ENCODE measurements at regions not wholly inside any gene's neighbourhood (a gene's known extent, or its start where the extent isn't known, plus 50 kb on each side); places are given as distances from the start of the nearest gene placed in this dataset.

DNA sequence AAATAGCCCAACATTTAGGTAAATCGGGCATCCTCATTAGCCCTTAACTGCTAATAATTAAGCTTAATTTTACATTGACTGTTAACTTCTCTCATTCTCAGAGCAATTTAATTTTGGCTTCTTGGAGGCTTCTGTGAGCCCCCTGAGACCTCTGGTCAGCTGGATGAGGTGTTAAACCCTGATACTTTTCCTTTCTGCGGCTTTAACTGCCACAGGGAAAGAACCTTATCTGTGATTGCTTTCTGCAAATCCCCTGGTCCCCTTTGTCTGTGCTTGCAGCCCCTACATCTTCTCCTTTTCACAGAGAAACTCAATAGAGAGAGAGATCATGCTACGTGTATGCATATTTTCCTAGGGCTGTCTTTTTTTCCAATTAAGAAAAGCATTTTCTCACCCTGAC, 184.5 kb upstream of the CSF3R start:
- ATAC-seq: no peak
- TF ChIP-seq PPARA (CRISPR knock-in tag; IDR thresholded peaks at IDR 0.05; ENCODE audit: borderline replicate concordance) (no peak), TCF4 (CRISPR knock-in tag; IDR thresholded peaks at IDR 0.05; ENCODE audit: borderline replicate concordance) (no peak), ZC3H10 (CRISPR knock-in tag; IDR thresholded peaks at IDR 0.05) (no peak), ISL1 (CRISPR knock-in tag; IDR thresholded peaks at IDR 0.05) (no peak), ARNTL (CRISPR knock-in tag; IDR thresholded peaks at IDR 0.05; ENCODE audit: borderline replicate concordance, low read depth) (no peak), ZFP30 (CRISPR knock-in tag; IDR thresholded peaks at IDR 0.05) (no peak)
- TF ChIP-seq, protein P1, sequence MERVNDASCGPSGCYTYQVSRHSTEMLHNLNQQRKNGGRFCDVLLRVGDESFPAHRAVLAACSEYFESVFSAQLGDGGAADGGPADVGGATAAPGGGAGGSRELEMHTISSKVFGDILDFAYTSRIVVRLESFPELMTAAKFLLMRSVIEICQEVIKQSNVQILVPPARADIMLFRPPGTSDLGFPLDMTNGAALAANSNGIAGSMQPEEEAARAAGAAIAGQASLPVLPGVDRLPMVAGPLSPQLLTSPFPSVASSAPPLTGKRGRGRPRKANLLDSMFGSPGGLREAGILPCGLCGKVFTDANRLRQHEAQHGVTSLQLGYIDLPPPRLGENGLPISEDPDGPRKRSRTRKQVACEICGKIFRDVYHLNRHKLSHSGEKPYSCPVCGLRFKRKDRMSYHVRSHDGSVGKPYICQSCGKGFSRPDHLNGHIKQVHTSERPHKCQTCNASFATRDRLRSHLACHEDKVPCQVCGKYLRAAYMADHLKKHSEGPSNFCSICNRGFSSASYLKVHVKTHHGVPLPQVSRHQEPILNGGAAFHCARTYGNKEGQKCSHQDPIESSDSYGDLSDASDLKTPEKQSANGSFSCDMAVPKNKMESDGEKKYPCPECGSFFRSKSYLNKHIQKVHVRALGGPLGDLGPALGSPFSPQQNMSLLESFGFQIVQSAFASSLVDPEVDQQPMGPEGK (CRISPR knock-in tag; IDR thresholded peaks at IDR 0.05; ENCODE audit: borderline replicate concordance): no peak

DNA sequence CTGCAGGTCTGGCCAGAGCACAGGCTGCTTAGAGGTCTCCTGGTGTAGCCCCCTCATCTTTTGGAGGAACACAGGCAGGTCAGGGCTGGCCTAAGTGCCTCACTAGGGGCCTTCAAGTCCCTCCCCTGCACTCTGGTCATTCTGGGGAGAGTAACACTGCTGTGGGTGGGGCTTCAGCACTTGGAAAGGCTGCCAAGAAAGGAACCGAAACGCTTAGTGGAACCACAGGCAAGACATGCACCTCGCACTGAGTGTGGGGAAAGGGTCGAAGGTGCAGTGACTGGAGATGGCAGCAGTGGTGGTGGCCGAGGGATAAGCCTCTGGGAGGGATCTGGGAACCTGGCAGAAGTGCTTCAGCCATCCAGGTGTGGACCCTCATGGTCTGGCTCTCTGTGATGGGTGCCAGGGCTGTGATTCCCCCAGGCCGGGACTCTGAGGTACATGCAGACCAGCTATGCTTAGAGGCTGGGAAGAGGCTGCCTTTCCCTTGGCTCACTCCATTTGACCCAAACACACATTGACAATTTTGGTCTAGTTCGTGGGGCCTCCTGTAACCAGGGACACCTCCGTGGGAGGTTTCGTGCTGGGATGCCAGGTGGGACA, 182.9 kb upstream of the CSF3R start:
- no peak for ATAC-seq
- TF ChIP-seq PPARA (CRISPR knock-in tag; IDR thresholded peaks at IDR 0.05; ENCODE audit: borderline replicate concordance): no peak
- TF ChIP-seq, protein P1 (CRISPR knock-in tag; IDR thresholded peaks at IDR 0.05; ENCODE audit: borderline replicate concordance): no peak
- TF ChIP-seq, protein P2, sequence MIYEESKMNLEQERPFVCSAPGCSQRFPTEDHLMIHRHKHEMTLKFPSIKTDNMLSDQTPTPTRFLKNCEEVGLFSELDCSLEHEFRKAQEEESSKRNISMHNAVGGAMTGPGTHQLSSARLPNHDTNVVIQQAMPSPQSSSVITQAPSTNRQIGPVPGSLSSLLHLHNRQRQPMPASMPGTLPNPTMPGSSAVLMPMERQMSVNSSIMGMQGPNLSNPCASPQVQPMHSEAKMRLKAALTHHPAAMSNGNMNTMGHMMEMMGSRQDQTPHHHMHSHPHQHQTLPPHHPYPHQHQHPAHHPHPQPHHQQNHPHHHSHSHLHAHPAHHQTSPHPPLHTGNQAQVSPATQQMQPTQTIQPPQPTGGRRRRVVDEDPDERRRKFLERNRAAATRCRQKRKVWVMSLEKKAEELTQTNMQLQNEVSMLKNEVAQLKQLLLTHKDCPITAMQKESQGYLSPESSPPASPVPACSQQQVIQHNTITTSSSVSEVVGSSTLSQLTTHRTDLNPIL (CRISPR knock-in tag; IDR thresholded peaks at IDR 0.05; ENCODE audit: low read depth): no peak
- TF ChIP-seq, protein P3, sequence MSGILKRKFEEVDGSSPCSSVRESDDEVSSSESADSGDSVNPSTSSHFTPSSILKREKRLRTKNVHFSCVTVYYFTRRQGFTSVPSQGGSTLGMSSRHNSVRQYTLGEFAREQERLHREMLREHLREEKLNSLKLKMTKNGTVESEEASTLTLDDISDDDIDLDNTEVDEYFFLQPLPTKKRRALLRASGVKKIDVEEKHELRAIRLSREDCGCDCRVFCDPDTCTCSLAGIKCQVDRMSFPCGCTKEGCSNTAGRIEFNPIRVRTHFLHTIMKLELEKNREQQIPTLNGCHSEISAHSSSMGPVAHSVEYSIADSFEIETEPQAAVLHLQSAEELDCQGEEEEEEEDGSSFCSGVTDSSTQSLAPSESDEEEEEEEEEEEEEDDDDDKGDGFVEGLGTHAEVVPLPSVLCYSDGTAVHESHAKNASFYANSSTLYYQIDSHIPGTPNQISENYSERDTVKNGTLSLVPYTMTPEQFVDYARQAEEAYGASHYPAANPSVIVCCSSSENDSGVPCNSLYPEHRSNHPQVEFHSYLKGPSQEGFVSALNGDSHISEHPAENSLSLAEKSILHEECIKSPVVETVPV (CRISPR knock-in tag; IDR thresholded peaks at IDR 0.05): no peak
- no peak for TF ChIP-seq TOX (CRISPR knock-in tag; IDR thresholded peaks at IDR 0.05; ENCODE audit: borderline replicate concordance)
- TF ChIP-seq, protein P4, sequence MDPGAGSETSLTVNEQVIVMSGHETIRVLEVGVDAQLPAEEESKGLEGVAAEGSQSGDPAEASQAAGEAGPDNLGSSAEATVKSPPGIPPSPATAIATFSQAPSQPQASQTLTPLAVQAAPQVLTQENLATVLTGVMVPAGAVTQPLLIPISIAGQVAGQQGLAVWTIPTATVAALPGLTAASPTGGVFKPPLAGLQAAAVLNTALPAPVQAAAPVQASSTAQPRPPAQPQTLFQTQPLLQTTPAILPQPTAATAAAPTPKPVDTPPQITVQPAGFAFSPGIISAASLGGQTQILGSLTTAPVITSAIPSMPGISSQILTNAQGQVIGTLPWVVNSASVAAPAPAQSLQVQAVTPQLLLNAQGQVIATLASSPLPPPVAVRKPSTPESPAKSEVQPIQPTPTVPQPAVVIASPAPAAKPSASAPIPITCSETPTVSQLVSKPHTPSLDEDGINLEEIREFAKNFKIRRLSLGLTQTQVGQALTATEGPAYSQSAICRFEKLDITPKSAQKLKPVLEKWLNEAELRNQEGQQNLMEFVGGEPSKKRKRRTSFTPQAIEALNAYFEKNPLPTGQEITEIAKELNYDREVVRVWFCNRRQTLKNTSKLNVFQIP (CRISPR knock-in tag; IDR thresholded peaks at IDR 0.05; ENCODE audit: borderline replicate concordance, low read depth): no peak
- TF ChIP-seq RARB (CRISPR knock-in tag; IDR thresholded peaks at IDR 0.05): no peak
- TF ChIP-seq CSDC2 (CRISPR knock-in tag; IDR thresholded peaks at IDR 0.05): no peak
- no peak for TF ChIP-seq SNAI2 (CRISPR knock-in tag; IDR thresholded peaks at IDR 0.05)
- no peak for TF ChIP-seq TCF4 (CRISPR knock-in tag; IDR thresholded peaks at IDR 0.05; ENCODE audit: borderline replicate concordance)

DNA sequence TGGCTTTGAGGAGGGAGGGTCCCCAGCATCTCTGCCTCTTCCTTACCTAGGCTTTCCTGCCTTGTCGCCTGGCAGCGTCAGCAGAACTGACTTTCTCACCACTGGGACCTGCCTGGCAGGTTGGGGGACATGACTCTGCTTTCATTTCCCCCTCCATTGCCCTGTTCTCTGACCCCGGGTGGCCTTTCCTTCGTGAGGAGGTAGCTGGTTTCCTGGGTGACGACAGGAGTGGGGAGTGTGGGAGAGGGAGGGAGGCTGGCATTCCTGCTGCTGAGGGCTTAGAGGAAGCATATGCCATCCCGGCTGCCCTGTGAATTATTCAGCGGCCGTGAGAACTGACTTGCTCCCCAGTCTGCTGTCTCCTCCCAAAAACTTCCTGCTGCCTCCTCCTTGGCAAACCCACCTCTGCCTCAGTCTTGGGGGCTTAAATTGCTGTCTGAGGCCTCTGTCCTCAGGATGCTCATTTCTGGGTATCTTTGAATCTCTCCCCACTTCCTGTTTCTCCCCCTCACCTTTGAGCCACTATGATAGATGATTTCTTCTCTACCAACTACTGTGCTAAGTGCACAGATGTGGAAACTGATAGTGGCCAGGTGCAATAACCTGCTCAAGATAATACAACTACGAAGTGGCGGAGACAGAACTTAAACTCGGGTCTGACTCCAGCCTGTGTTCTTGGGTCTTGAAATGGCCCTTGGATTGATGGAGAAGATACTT, 182.0 kb upstream of the CSF3R start:
- ATAC-seq: no peak
- TF ChIP-seq, protein P3 (CRISPR knock-in tag; IDR thresholded peaks at IDR 0.05): no peak
- TF ChIP-seq GLIS3 (CRISPR knock-in tag; IDR thresholded peaks at IDR 0.05) (no peak), ZNF8 (CRISPR knock-in tag; IDR thresholded peaks at IDR 0.05) (no peak), ZFP3 (CRISPR knock-in tag; IDR thresholded peaks at IDR 0.05) (no peak), RARB (CRISPR knock-in tag; IDR thresholded peaks at IDR 0.05) (no peak)
- TF ChIP-seq, protein P5, sequence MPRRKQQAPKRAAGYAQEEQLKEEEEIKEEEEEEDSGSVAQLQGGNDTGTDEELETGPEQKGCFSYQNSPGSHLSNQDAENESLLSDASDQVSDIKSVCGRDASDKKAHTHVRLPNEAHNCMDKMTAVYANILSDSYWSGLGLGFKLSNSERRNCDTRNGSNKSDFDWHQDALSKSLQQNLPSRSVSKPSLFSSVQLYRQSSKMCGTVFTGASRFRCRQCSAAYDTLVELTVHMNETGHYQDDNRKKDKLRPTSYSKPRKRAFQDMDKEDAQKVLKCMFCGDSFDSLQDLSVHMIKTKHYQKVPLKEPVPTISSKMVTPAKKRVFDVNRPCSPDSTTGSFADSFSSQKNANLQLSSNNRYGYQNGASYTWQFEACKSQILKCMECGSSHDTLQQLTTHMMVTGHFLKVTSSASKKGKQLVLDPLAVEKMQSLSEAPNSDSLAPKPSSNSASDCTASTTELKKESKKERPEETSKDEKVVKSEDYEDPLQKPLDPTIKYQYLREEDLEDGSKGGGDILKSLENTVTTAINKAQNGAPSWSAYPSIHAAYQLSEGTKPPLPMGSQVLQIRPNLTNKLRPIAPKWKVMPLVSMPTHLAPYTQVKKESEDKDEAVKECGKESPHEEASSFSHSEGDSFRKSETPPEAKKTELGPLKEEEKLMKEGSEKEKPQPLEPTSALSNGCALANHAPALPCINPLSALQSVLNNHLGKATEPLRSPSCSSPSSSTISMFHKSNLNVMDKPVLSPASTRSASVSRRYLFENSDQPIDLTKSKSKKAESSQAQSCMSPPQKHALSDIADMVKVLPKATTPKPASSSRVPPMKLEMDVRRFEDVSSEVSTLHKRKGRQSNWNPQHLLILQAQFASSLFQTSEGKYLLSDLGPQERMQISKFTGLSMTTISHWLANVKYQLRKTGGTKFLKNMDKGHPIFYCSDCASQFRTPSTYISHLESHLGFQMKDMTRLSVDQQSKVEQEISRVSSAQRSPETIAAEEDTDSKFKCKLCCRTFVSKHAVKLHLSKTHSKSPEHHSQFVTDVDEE (CRISPR knock-in tag; IDR thresholded peaks at IDR 0.05): no peak
- TF ChIP-seq, protein P1 (CRISPR knock-in tag; IDR thresholded peaks at IDR 0.05; ENCODE audit: borderline replicate concordance): no peak
- TF ChIP-seq, protein P2 (CRISPR knock-in tag; IDR thresholded peaks at IDR 0.05; ENCODE audit: low read depth): no peak
